ENCODE measurements at regions not wholly inside any gene's neighbourhood (a gene's known extent, or its start where the extent isn't known, plus 50 kb on each side); places are given as distances from the start of the nearest gene placed in this dataset.

GRCh38 chr1:222413991-222414549 lies 133.8 kb downstream of the HHIPL2 start:
- CTCF ChIA-PET: interaction anchor here (2.9 kb wide), 1 partner anchor 41 kb away, joined by 8 read pairs; no protein-coding TSS in a partner anchor
- ATAC-seq (no peak), DNase-seq (no peak)
- H3K4me3 Mint-ChIP-seq: no peak overlapping the region
- Histone ChIP-seq H3K27me3 (ENCODE audit: control insufficient read depth in 2 of 2, insufficient read depth in 2 of 2, low read length in 2 of 2) (no peaks in the 10 kb centered on the region), H3K4me1 (ENCODE audit: control insufficient read depth in 2 of 2, insufficient read depth in 2 of 2, low read length in 2 of 2) (peaks cover 9 to 30% of the 10 kb centered on the region in 2 donors), H3K36me3 (ENCODE audit: control insufficient read depth in 2 of 3, insufficient read depth in 3 of 3, low read length in 3 of 3) (no peaks in the 10 kb centered on the region), H3K27ac (ENCODE audit: low read depth, low read length) (no peak overlapping the region), H3K4me3 (ENCODE audit: low read length) (no peak overlapping the region), H3K9me3 (ENCODE audit: control insufficient read depth in 2 of 3, low read length in 3 of 3) (no peaks in the 10 kb centered on the region)
- intact Hi-C loops (cut with micrococcal nuclease): no loop called here
- peak overlapping the region in 2 of 9 donors; percentile 5 to 73 for H3K27ac Mint-ChIP-seq
- POLR2A ChIA-PET: no interaction called here
- peaks cover 5 to 64% (median 46%) of the 10 kb centered on the region in 7 donors for H3K4me1 Mint-ChIP-seq
- no peaks in the 10 kb centered on the region for H3K27me3 Mint-ChIP-seq
- peaks cover 0 to 33% (median 19%) of the 10 kb centered on the region in 11 donors for H3K9me3 Mint-ChIP-seq
- H3K36me3 Mint-ChIP-seq: peaks cover 2 to 21% (median 10%) of the 10 kb centered on the region in 5 donors

DNA sequence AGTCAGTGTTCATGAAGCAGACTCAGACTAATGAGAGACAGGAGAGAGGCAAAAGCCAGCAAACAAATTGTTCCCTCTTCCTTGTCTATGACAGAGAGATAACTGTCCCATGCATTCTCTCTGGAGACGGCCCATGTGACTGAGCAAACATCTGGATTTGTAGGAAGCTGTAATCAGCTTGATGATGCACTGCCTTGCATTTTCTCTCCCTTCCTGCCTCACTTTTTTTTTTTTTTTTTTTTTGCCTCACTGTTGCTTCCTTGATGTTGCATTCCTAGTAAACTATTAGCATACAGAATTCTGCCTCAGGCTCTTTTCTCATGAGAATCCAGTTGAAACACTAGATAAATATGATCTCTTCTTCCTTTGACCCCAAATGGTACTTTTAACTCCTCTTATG lies 134.5 kb downstream of the HHIPL2 start:
- ATAC-seq: no peak
- Mint-ChIP-seq H3K27me3 (peaks cover 0 to 2% (median 0%) of the 10 kb centered on the region in 5 donors), H3K4me1 (peaks cover 4 to 57% (median 40%) of the 10 kb centered on the region in 7 donors), H3K27ac (peak overlapping the region in 2 of 9 donors; percentile 4 to 73), H3K9me3 (peaks cover 0 to 33% (median 15%) of the 10 kb centered on the region in 11 donors), H3K36me3 (peaks cover 2 to 17% (median 13%) of the 10 kb centered on the region in 5 donors), H3K4me3 (no peak overlapping the region)
- intact Hi-C loops (cut with micrococcal nuclease): no loop called here
- H3K27me3 ChIP-seq (ENCODE audit: control insufficient read depth in 2 of 2, insufficient read depth in 2 of 2, low read length in 2 of 2): no peaks in the 10 kb centered on the region
- H3K4me1 ChIP-seq (ENCODE audit: control insufficient read depth in 2 of 2, insufficient read depth in 2 of 2, low read length in 2 of 2): peaks cover 7 to 24% of the 10 kb centered on the region in 2 donors
- no peak for DNase-seq
- no peaks in the 10 kb centered on the region for H3K36me3 ChIP-seq (ENCODE audit: control insufficient read depth in 2 of 3, insufficient read depth in 3 of 3, low read length in 3 of 3)
- H3K9me3 ChIP-seq (ENCODE audit: control insufficient read depth in 2 of 3, low read length in 3 of 3): no peaks in the 10 kb centered on the region
- no peak overlapping the region for H3K4me3 ChIP-seq (ENCODE audit: low read length)
- ChIA-PET POLR2A (no interaction called here), CTCF (interaction anchor here (2.9 kb wide), 1 partner anchor 42 kb away, joined by 8 read pairs; no protein-coding TSS in a partner anchor)
- H3K27ac ChIP-seq (ENCODE audit: low read depth, low read length): no peak overlapping the region

DNA sequence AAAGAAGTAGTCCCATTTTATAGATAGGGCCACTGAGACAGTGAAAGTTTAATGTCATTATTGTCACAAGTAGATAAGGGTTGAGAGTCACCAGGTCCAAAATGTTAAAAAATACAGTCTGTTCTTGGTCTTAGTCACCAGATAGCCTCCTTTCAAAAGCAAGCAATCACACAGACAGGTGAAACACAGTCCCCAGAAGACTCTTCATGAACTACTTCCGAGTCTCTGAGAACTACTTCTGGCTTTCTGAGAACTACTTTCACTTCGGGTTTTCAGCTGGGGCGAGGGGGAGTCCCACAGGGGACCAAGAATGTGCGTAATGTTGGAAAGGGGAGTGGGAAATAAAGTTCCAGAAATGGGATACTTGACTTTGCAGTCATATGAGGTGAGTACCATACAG lies 143.2 kb downstream of the HHIPL2 start:
- Histone ChIP-seq H3K27me3 (ENCODE audit: control insufficient read depth in 2 of 2, insufficient read depth in 2 of 2, low read length in 2 of 2) (no peaks in the 10 kb centered on the region), H3K4me1 (ENCODE audit: control insufficient read depth in 2 of 2, insufficient read depth in 2 of 2, low read length in 2 of 2) (no peaks in the 10 kb centered on the region), H3K4me3 (ENCODE audit: low read length) (no peak overlapping the region), H3K36me3 (ENCODE audit: control insufficient read depth in 2 of 3, insufficient read depth in 3 of 3, low read length in 3 of 3) (no peaks in the 10 kb centered on the region), H3K27ac (ENCODE audit: low read depth, low read length) (no peak overlapping the region), H3K9me3 (ENCODE audit: control insufficient read depth in 2 of 3, low read length in 3 of 3) (no peaks in the 10 kb centered on the region)
- ChIA-PET CTCF (no interaction called here), POLR2A (no interaction called here)
- Mint-ChIP-seq H3K4me3 (peak overlapping the region in 7 of 10 donors; percentile 26 to 74 (median 57)), H3K9me3 (peaks cover 0 to 18% (median 5%) of the 10 kb centered on the region in 11 donors), H3K36me3 (peaks cover 0 to 9% (median 3%) of the 10 kb centered on the region in 5 donors), H3K4me1 (peaks cover 0 to 13% (median 5%) of the 10 kb centered on the region in 7 donors), H3K27me3 (peaks cover 0 to 32% (median 0%) of the 10 kb centered on the region in 5 donors), H3K27ac (peak overlapping the region in 1 of 9 donors; percentile 59)
- DNase-seq: no peak
- intact Hi-C loops (cut with micrococcal nuclease): no loop called here
- no peak for ATAC-seq

DNA sequence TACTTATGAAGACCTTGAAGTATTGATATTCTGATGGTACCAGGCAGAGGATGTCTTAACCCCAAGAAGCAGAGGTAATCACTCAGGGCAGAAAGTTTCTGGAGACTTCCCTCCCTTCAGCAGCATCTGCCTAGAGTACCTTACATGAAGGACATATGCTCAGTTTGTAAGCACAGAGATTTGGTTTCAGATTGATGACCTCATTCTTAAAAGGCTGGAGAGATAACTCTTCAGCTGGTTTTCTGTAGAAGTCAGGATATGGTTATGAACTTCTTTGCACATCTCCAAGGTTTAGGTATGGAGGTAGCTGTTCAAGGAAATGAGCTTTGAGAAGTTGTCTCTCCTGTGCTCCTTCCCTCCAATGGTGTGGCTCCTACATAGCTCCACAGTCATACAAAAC lies 148.7 kb downstream of the HHIPL2 start:
- no peaks in the 10 kb centered on the region for H3K9me3 ChIP-seq (ENCODE audit: control insufficient read depth in 2 of 3, low read length in 3 of 3)
- POLR2A ChIA-PET: interaction anchor here (0.6 kb wide), 1 partner anchor 37 kb away, joined by 3 read pairs; no protein-coding TSS in a partner anchor
- no peak for ATAC-seq
- peaks cover 0 to 17% (median 3%) of the 10 kb centered on the region in 7 donors for H3K4me1 Mint-ChIP-seq
- CTCF ChIA-PET: no interaction called here
- no peak overlapping the region for H3K27ac ChIP-seq (ENCODE audit: low read depth, low read length)
- H3K27me3 Mint-ChIP-seq: peaks cover 0 to 16% (median 0%) of the 10 kb centered on the region in 5 donors
- peak overlapping the region in 1 of 9 donors; percentile 3 for H3K27ac Mint-ChIP-seq
- no peaks in the 10 kb centered on the region for H3K27me3 ChIP-seq (ENCODE audit: control insufficient read depth in 2 of 2, insufficient read depth in 2 of 2, low read length in 2 of 2)
- intact Hi-C loops (cut with micrococcal nuclease): no loop called here
- H3K9me3 Mint-ChIP-seq: peaks cover 0 to 4% (median 0%) of the 10 kb centered on the region in 11 donors
- no peak overlapping the region for H3K4me3 ChIP-seq (ENCODE audit: low read length)
- no peaks in the 10 kb centered on the region for H3K36me3 ChIP-seq (ENCODE audit: control insufficient read depth in 2 of 3, insufficient read depth in 3 of 3, low read length in 3 of 3)
- DNase-seq: no peak
- H3K36me3 Mint-ChIP-seq: peaks cover 0 to 3% (median 0%) of the 10 kb centered on the region in 5 donors
- no peaks in the 10 kb centered on the region for H3K4me1 ChIP-seq (ENCODE audit: control insufficient read depth in 2 of 2, insufficient read depth in 2 of 2, low read length in 2 of 2)
- H3K4me3 Mint-ChIP-seq: no peak overlapping the region

- Mint-ChIP-seq H3K4me3 (no peak overlapping the region), H3K9me3 (peaks cover 0 to 7% (median 2%) of the 10 kb centered on the region in 11 donors), H3K27me3 (peaks cover 0 to 8% (median 0%) of the 10 kb centered on the region in 5 donors), H3K4me1 (peaks cover 3 to 38% (median 17%) of the 10 kb centered on the region in 7 donors), H3K36me3 (peaks cover 0 to 8% (median 0%) of the 10 kb centered on the region in 5 donors), H3K27ac (no peak overlapping the region)
- H3K27ac ChIP-seq (ENCODE audit: low read depth, low read length): no peak overlapping the region
- intact Hi-C loops (cut with micrococcal nuclease): no loop called here
- ATAC-seq: no peak
- H3K9me3 ChIP-seq (ENCODE audit: control insufficient read depth in 2 of 3, low read length in 3 of 3): no peaks in the 10 kb centered on the region
- no peaks in the 10 kb centered on the region for H3K36me3 ChIP-seq (ENCODE audit: control insufficient read depth in 2 of 3, insufficient read depth in 3 of 3, low read length in 3 of 3)
- no peak overlapping the region for H3K4me3 ChIP-seq (ENCODE audit: low read length)
- ChIA-PET POLR2A (no interaction called here), CTCF (no interaction called here)
- no peak for DNase-seq
- H3K27me3 ChIP-seq (ENCODE audit: control insufficient read depth in 2 of 2, insufficient read depth in 2 of 2, low read length in 2 of 2): no peaks in the 10 kb centered on the region
- peaks cover 0 to under 1% of the 10 kb centered on the region in 2 donors for H3K4me1 ChIP-seq (ENCODE audit: control insufficient read depth in 2 of 2, insufficient read depth in 2 of 2, low read length in 2 of 2)
Measured at GRCh38 chr1:222394224-222394623, 153.7 kb downstream of the HHIPL2 start.

- Histone ChIP-seq H3K9me3 (ENCODE audit: control insufficient read depth in 2 of 3, low read length in 3 of 3) (no peaks in the 10 kb centered on the region), H3K4me1 (ENCODE audit: control insufficient read depth in 2 of 2, insufficient read depth in 2 of 2, low read length in 2 of 2) (peaks cover 0 to 6% of the 10 kb centered on the region in 2 donors), H3K4me3 (ENCODE audit: low read length) (no peak overlapping the region), H3K27ac (ENCODE audit: low read depth, low read length) (no peak overlapping the region), H3K27me3 (ENCODE audit: control insufficient read depth in 2 of 2, insufficient read depth in 2 of 2, low read length in 2 of 2) (no peaks in the 10 kb centered on the region), H3K36me3 (ENCODE audit: control insufficient read depth in 2 of 3, insufficient read depth in 3 of 3, low read length in 3 of 3) (no peaks in the 10 kb centered on the region)
- H3K27ac Mint-ChIP-seq: no peak overlapping the region
- H3K4me1 Mint-ChIP-seq: peaks cover 0 to 43% (median 31%) of the 10 kb centered on the region in 7 donors
- CTCF ChIA-PET: no interaction called here
- peaks cover 0 to 8% (median 0%) of the 10 kb centered on the region in 5 donors for H3K36me3 Mint-ChIP-seq
- intact Hi-C loops (cut with micrococcal nuclease): no loop called here
- DNase-seq (no peak), ATAC-seq (no peak)
- H3K27me3 Mint-ChIP-seq: peaks cover 0 to 8% (median 0%) of the 10 kb centered on the region in 5 donors
- POLR2A ChIA-PET: no interaction called here
- no peak overlapping the region for H3K4me3 Mint-ChIP-seq
- H3K9me3 Mint-ChIP-seq: peaks cover 0 to 7% (median 2%) of the 10 kb centered on the region in 11 donors
Measured at GRCh38 chr1:222392556-222392955, 155.3 kb downstream of the HHIPL2 start.

DNA sequence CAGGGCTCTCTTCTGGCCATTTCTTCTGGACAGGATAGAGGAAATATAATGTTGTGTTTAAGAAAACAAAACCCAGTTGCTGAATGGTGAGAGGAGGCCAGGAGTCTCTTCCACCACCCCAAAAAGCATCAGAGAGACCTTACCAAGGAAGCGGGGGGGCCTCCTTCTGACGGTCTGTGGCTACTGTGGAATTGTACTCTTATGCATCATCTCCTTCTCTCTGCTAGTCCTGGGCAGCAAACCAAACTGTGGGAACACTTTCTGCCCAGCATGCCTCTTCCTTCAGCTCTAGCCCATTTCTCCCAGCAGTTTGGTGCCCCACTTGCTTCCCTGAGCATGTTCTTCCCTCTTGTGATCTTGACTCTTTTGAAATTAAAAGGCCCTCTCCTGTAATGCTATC lies 157.7 kb downstream of the HHIPL2 start:
- intact Hi-C loops (cut with micrococcal nuclease): no loop called here
- Histone ChIP-seq H3K4me1 (ENCODE audit: control insufficient read depth in 2 of 2, insufficient read depth in 2 of 2, low read length in 2 of 2) (peaks cover 0 to 6% of the 10 kb centered on the region in 2 donors), H3K9me3 (ENCODE audit: control insufficient read depth in 2 of 3, low read length in 3 of 3) (no peaks in the 10 kb centered on the region), H3K27ac (ENCODE audit: low read depth, low read length) (no peak overlapping the region), H3K27me3 (ENCODE audit: control insufficient read depth in 2 of 2, insufficient read depth in 2 of 2, low read length in 2 of 2) (no peaks in the 10 kb centered on the region), H3K36me3 (ENCODE audit: control insufficient read depth in 2 of 3, insufficient read depth in 3 of 3, low read length in 3 of 3) (no peaks in the 10 kb centered on the region), H3K4me3 (ENCODE audit: low read length) (no peak overlapping the region)
- Mint-ChIP-seq H3K36me3 (peaks cover 0 to 8% (median 0%) of the 10 kb centered on the region in 5 donors), H3K27ac (peak overlapping the region in 1 of 9 donors; percentile 0), H3K4me3 (no peak overlapping the region), H3K9me3 (peaks cover 0 to 7% (median 2%) of the 10 kb centered on the region in 11 donors), H3K4me1 (peaks cover 0 to 57% (median 38%) of the 10 kb centered on the region in 7 donors), H3K27me3 (peaks cover 0 to 8% (median 0%) of the 10 kb centered on the region in 5 donors)
- DNase-seq (no peak), ATAC-seq (no peak)
- ChIA-PET CTCF (no interaction called here), POLR2A (no interaction called here)

Data from naive thymus-derived CD4-positive, alpha-beta T cell (primary cell).